ENCODE measurements at regions not wholly inside any gene's neighbourhood (a gene's known extent, or its start where the extent isn't known, plus 50 kb on each side); places are given as distances from the start of the nearest gene placed in this dataset.

DNA sequence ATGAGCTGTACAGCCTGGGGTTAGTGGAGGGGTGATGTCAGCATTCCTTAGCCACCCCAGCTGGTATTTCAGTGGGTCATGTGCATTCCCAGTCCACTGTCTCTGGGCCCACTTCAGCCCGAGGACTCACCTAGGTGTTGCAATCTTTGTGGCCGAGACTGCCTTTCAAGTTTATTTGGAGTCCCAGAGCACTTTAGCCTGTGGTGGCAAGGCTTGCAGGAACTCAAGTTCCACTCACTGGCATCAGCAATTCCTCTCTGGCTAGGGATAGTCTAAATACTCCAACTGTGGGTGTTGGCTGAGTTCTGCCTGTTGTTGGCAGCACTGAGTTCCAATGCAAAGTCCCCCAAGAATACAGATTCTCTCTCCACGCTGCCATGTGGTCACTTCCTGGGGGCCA, 191.6 kb upstream of the PGR start:
- TF ChIP-seq POLR2A (IDR thresholded peaks at IDR 0.05; ENCODE audit: low read depth) (no peak), POLR2AphosphoS5 (IDR thresholded peaks at IDR 0.05) (no peak), EP300 (IDR thresholded peaks at IDR 0.05) (no peak)
- TF ChIP-seq, protein P1, sequence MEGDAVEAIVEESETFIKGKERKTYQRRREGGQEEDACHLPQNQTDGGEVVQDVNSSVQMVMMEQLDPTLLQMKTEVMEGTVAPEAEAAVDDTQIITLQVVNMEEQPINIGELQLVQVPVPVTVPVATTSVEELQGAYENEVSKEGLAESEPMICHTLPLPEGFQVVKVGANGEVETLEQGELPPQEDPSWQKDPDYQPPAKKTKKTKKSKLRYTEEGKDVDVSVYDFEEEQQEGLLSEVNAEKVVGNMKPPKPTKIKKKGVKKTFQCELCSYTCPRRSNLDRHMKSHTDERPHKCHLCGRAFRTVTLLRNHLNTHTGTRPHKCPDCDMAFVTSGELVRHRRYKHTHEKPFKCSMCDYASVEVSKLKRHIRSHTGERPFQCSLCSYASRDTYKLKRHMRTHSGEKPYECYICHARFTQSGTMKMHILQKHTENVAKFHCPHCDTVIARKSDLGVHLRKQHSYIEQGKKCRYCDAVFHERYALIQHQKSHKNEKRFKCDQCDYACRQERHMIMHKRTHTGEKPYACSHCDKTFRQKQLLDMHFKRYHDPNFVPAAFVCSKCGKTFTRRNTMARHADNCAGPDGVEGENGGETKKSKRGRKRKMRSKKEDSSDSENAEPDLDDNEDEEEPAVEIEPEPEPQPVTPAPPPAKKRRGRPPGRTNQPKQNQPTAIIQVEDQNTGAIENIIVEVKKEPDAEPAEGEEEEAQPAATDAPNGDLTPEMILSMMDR (IDR thresholded peaks at IDR 0.05) = no peak
